DOHH2 (cell line): ENCODE measurements at regions not wholly inside any gene's neighbourhood (a gene's known extent, or its start where the extent isn't known, plus 50 kb on each side); places are given as distances from the start of the nearest gene placed in this dataset.

Source experiments
- CTCF ChIP-seq: fragments of 200-600 bp; sonication (generic); IDR thresholded peaks from one replicate; pipeline ENCODE4 v1.5.1; 2014; ENCODE audit warnings: antibody characterized with exemption, mild to moderate bottlenecking, low read depth, low read length; ENCODE audit not compliant: poor library complexity, severe bottlenecking
- EZH2phosphoT487 ChIP-seq: fragments of 200-600 bp; sonication (generic); IDR thresholded peaks from 2 replicates; pipeline ENCODE4 v1.6.1; 2017; ENCODE audit warnings: borderline replicate concordance, mild to moderate bottlenecking, antibody characterized with exemption, low read length, moderate library complexity, mixed read lengths

GRCh38 chr6:68008445-68008844 is 626.6 kb upstream of the ADGRB3 start:
- no peak for TF ChIP-seq CTCF
- no peak for TF ChIP-seq EZH2phosphoT487
